Thyroid gland (tissue), 4 donors: ENCODE measurements at regions not wholly inside any gene's neighbourhood (a gene's known extent, or its start where the extent isn't known, plus 50 kb on each side); places are given as distances from the start of the nearest gene placed in this dataset.

Experiments
- DNase-seq, 2 donors: peaks; one replicate each; pipeline ENCODE4 v3.0.0-alpha.2; 2019
- H3K27ac ChIP-seq, 3 donors: fragments of 200-600 bp; sonication (generic); 1 replicate in 2 of 3; 2 replicates in 1 of 3; pipeline ENCODE4 v1.5.1; 2016 to 2019; ENCODE audit warnings: mild to moderate bottlenecking in 1 of 3, moderate library complexity in 1 of 3
- H3K27me3 ChIP-seq: fragments of 200-600 bp; sonication (generic); one replicate; pipeline ENCODE4 v1.5.1; 2019
- H3K36me3 ChIP-seq, 2 donors: fragments of 200-600 bp; sonication (generic); one replicate each; pipeline ENCODE4 v1.5.1; 2016 to 2019
- H3K4me1 ChIP-seq, 2 donors: fragments of 200-600 bp; sonication (generic); one replicate each; pipeline ENCODE4 v1.5.1; 2017 to 2019
- H3K4me3 ChIP-seq, 3 donors: fragments of 200-600 bp; sonication (generic); replicated peaks in 1 of 3; 1 replicate in 2 of 3; 2 replicates in 1 of 3; pipeline ENCODE4 v1.5.1; 2016; ENCODE audit warnings: mild to moderate bottlenecking in 1 of 3
- H3K9me3 ChIP-seq: fragments of 200-600 bp; sonication (generic); one replicate; pipeline ENCODE4 v1.5.1; 2017
- CTCF ChIP-seq, 6 experiments: fragments of 200-600 bp in 3 of 6; fragments of 450-650 bp in 3 of 6; sonication (generic) in 3 of 6; IDR thresholded peaks; one replicate each; pipeline ENCODE4 v1.5.1; 2016 to 2019; ENCODE audit warnings: antibody characterized with exemption in 6 of 6, mild to moderate bottlenecking in 2 of 6, inconsistent platforms in 1 of 6, moderate library complexity in 1 of 6
- POLR2A ChIP-seq, 2 donors: fragments of 450-650 bp; IDR thresholded peaks; one replicate each; pipeline ENCODE4 v1.6.1; 2017; ENCODE audit warnings: antibody characterized with exemption in 2 of 2, mild to moderate bottlenecking in 2 of 2, moderate library complexity in 1 of 2
- WGBS, 2 donors: methylation state at CpG; one replicate each; pipeline ENCODE4 v1.1.5; 2017; 5-methylcytosine and 5-hydroxymethylcytosine counted together
- intact Hi-C: fragments of 100-400 bp; cut with DNase I; formaldehyde crosslinking; loops from one replicate; pipeline ENCODE4 v1.15.1; 2023

- no peak overlapping the region for H3K4me3 ChIP-seq
- intact Hi-C loops, result no loop called here
- no peaks in the 10 kb centered on the region for H3K4me1 ChIP-seq
- H3K36me3 ChIP-seq, result no peaks in the 10 kb centered on the region
- no peaks in the 10 kb centered on the region for H3K27me3 ChIP-seq
- no peak for DNase-seq
- H3K27ac ChIP-seq, result no peak overlapping the region
- TF ChIP-seq CTCF (IDR thresholded peaks at IDR 0.05) (no peak), POLR2A (IDR thresholded peaks at IDR 0.05) (no peak)
- no peaks in the 10 kb centered on the region for H3K9me3 ChIP-seq
These were observed 1166.8 kb downstream of the ADGRL3 start for GRCh38 chr4:62366939-62367338.

GRCh38 chr4:62360156-62360545, 1160.0 kb downstream of the ADGRL3 start:
- intact Hi-C loops, result no loop called here
- no peak for DNase-seq
- TF ChIP-seq CTCF (IDR thresholded peaks at IDR 0.05) (no peak), POLR2A (IDR thresholded peaks at IDR 0.05) (no peak)
- no peak overlapping the region for H3K27ac ChIP-seq
- H3K27me3 ChIP-seq, result no peaks in the 10 kb centered on the region
- H3K36me3 ChIP-seq, result no peaks in the 10 kb centered on the region
- WGBS, 2 donors, result 49 to 73% methylated on average over 1 of the region's 1 CpG
- H3K9me3 ChIP-seq, result no peaks in the 10 kb centered on the region
- no peaks in the 10 kb centered on the region for H3K4me1 ChIP-seq
- H3K4me3 ChIP-seq, result no peak overlapping the region

GRCh38 chr4:62359441-62360155, 1159.5 kb downstream of the ADGRL3 start:
- no peaks in the 10 kb centered on the region for H3K9me3 ChIP-seq
- DNase-seq, result no peak
- H3K36me3 ChIP-seq, result no peaks in the 10 kb centered on the region
- H3K27ac ChIP-seq, result no peak overlapping the region
- no peak overlapping the region for H3K4me3 ChIP-seq
- intact Hi-C loops, result no loop called here
- TF ChIP-seq POLR2A (IDR thresholded peaks at IDR 0.05) (no peak), CTCF (IDR thresholded peaks at IDR 0.05) (no peak)
- H3K27me3 ChIP-seq, result no peaks in the 10 kb centered on the region
- H3K4me1 ChIP-seq, result no peaks in the 10 kb centered on the region
- WGBS, 2 donors, result 62 to 68% methylated on average over 2 of the region's 2 CpGs

- 76 to 80% methylated on average over 4 of the region's 4 CpGs for WGBS, 2 donors
- no peak for DNase-seq
These were observed 1144.8 kb downstream of the ADGRL3 start for GRCh38 chr4:62344915-62345314.

More at GRCh38 chr4:62344915-62345314, 1144.8 kb downstream of the ADGRL3 start:
- TF ChIP-seq CTCF (IDR thresholded peaks at IDR 0.05) (no peak), POLR2A (IDR thresholded peaks at IDR 0.05) (no peak)
- Histone ChIP-seq H3K4me3 (no peak overlapping the region), H3K9me3 (no peaks in the 10 kb centered on the region), H3K4me1 (no peaks in the 10 kb centered on the region), H3K36me3 (no peaks in the 10 kb centered on the region), H3K27me3 (no peaks in the 10 kb centered on the region), H3K27ac (no peak overlapping the region)
- intact Hi-C loops, result no loop called here
